Fibroblast of pulmonary artery (primary cell): ENCODE measurements at regions not wholly inside any gene's neighbourhood (a gene's known extent, or its start where the extent isn't known, plus 50 kb on each side); places are given as distances from the start of the nearest gene placed in this dataset.

Source experiments
- DNase-seq: peaks from one replicate; pipeline ENCODE4 v3.0.0-alpha.2; 2010; ENCODE audit warnings: low read depth
- H3K4me3 ChIP-seq: replicated peaks from 2 replicates; pipeline ENCODE4 v1.5.1; 2011; ENCODE audit warnings: low read depth, mild to moderate bottlenecking, control low read depth, low read length, moderate library complexity
- TF ChIP-seq, protein P1 (sequence below): IDR thresholded peaks from 2 replicates; pipeline ENCODE4 v1.5.1; 2011; ENCODE audit warnings: mild to moderate bottlenecking, control low read depth, low read length, inconsistent platforms; ENCODE audit errors: missing control alignments

GRCh38 chr22:48154943-48155240, 1392.4 kb downstream of the TBC1D22A start:
- TF ChIP-seq, protein P1, sequence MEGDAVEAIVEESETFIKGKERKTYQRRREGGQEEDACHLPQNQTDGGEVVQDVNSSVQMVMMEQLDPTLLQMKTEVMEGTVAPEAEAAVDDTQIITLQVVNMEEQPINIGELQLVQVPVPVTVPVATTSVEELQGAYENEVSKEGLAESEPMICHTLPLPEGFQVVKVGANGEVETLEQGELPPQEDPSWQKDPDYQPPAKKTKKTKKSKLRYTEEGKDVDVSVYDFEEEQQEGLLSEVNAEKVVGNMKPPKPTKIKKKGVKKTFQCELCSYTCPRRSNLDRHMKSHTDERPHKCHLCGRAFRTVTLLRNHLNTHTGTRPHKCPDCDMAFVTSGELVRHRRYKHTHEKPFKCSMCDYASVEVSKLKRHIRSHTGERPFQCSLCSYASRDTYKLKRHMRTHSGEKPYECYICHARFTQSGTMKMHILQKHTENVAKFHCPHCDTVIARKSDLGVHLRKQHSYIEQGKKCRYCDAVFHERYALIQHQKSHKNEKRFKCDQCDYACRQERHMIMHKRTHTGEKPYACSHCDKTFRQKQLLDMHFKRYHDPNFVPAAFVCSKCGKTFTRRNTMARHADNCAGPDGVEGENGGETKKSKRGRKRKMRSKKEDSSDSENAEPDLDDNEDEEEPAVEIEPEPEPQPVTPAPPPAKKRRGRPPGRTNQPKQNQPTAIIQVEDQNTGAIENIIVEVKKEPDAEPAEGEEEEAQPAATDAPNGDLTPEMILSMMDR = no peak
- DNase-seq = no peak

GRCh38 chr22:48154169-48154942, 1391.9 kb downstream of the TBC1D22A start:
- TF ChIP-seq, protein P1 = no peak
- H3K4me3 ChIP-seq = no peak overlapping the region
- no peak for DNase-seq

More at GRCh38 chr22:48154943-48155240, 1392.4 kb downstream of the TBC1D22A start:
- no peak overlapping the region for H3K4me3 ChIP-seq

DNA sequence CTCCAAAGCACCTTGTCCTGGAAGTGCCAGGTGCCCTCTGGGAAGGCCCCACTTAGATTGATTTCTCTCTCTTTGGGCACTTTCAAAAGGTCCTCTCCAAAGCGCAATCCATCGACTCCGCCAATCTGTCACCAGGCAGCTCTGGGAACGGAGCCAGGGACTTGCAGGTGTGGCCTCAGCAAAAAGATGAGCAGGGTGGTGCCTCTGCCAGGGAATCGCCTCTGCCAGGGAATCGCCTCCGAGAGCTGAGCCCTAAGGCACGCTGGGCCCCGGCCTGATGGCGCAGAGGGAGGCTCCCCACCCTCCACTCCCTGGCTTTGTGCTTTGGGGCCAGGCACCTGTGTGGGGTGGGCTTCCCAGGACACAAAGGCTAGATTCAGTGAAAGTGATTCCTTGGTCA, 1391.3 kb downstream of the TBC1D22A start:
- no peak overlapping the region for H3K4me3 ChIP-seq
- DNase-seq = no peak
- TF ChIP-seq, protein P1 = no peak

DNA sequence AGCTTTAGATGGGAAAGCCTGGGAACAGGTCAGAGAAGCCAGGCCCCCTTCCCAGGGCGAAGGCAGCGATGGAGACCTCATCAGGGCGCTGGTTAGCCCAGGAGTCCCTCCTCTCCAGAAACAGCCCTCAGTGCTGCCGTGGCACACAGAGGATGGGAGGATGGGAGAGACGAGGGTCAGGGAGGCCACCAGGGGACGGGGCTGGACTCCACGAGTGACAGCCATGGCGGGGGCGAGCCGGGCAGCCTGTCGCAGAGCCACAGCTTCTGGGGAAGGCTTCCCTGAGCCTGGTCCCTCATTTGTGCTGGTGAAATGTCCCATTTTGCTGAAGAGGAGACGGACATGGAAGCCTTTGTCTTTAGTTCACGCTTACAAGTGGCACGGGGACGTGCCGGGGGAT, 1390.5 kb downstream of the TBC1D22A start:
- no peak overlapping the region for H3K4me3 ChIP-seq
- DNase-seq = no peak
- TF ChIP-seq, protein P1 = no peak

GRCh38 chr22:48152164-48152775, 1389.8 kb downstream of the TBC1D22A start:
- TF ChIP-seq, protein P1 = no peak
- DNase-seq = no peak
- H3K4me3 ChIP-seq = no peak overlapping the region

- no peak overlapping the region for H3K4me3 ChIP-seq
- DNase-seq = no peak
- TF ChIP-seq, protein P1 = no peak
These were observed 1389.2 kb downstream of the TBC1D22A start for GRCh38 chr22:48151641-48152040.

GRCh38 chr22:48147831-48148230, 1385.4 kb downstream of the TBC1D22A start:
- TF ChIP-seq, protein P1 = no peak
- no peak for DNase-seq
- H3K4me3 ChIP-seq = no peak overlapping the region
